ENCODE measurements at regions not wholly inside any gene's neighbourhood (a gene's known extent, or its start where the extent isn't known, plus 50 kb on each side); places are given as distances from the start of the nearest gene placed in this dataset.

- no peak for TF ChIP-seq CTCF (IDR thresholded peaks at IDR 0.05; ENCODE audit: low read depth, low read length)
- DNase-seq (ENCODE audit: low read depth in 2 of 2): no peak
These were observed 700.6 kb upstream of the ARRDC4 start for GRCh38 chr15:97259943-97260342.

GRCh38 chr15:97301166-97301565, 659.3 kb upstream of the ARRDC4 start:
- no peak for TF ChIP-seq CTCF (IDR thresholded peaks at IDR 0.05; ENCODE audit: low read depth, low read length)
- H3K4me3 ChIP-seq (replicated peaks in 1 of 2; ENCODE audit: low read depth in 2 of 2, low read length in 2 of 2): no peak overlapping the region
- no peak for DNase-seq (ENCODE audit: low read depth in 2 of 2)

More at GRCh38 chr15:97259943-97260342, 700.6 kb upstream of the ARRDC4 start:
- no peak overlapping the region for H3K4me3 ChIP-seq (replicated peaks in 1 of 2; ENCODE audit: low read depth in 2 of 2, low read length in 2 of 2)

DNA sequence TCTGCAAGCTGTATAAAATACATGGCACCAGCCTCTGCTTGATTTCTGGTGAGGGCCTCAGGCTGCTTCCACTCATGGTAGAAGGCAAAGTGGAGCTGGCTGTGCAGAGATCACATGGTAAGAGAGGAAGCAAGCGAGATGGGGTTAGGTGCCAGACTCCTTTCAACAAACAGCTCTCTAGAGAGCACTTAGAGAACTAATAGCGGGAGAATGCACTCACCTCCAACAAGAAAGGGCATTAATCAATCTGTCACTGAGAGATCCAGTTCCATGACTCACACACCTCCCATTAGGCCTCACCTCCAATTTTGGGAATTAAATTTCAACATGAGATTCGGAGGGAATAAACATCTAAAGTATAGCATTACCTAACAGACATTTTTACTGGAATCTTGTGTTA, 644.1 kb upstream of the ARRDC4 start:
- no peak for DNase-seq (ENCODE audit: low read depth in 2 of 2)
- TF ChIP-seq CTCF (IDR thresholded peaks at IDR 0.05; ENCODE audit: low read depth, low read length): no peak
- H3K4me3 ChIP-seq (replicated peaks in 1 of 2; ENCODE audit: low read depth in 2 of 2, low read length in 2 of 2): no peak overlapping the region

- H3K4me3 ChIP-seq (replicated peaks in 1 of 2; ENCODE audit: low read depth in 2 of 2, low read length in 2 of 2): no peak overlapping the region
- DNase-seq (ENCODE audit: low read depth in 2 of 2): no peak
- TF ChIP-seq CTCF (IDR thresholded peaks at IDR 0.05; ENCODE audit: low read depth, low read length): no peak
These were observed 643.3 kb upstream of the ARRDC4 start for GRCh38 chr15:97317163-97317562.

GRCh38 chr15:97319291-97319690, 641.2 kb upstream of the ARRDC4 start:
- DNase-seq (ENCODE audit: low read depth in 2 of 2): no peak
- H3K4me3 ChIP-seq (replicated peaks in 1 of 2; ENCODE audit: low read depth in 2 of 2, low read length in 2 of 2): no peak overlapping the region
- no peak for TF ChIP-seq CTCF (IDR thresholded peaks at IDR 0.05; ENCODE audit: low read depth, low read length)

GRCh38 chr15:97346221-97346620, 614.3 kb upstream of the ARRDC4 start:
- TF ChIP-seq CTCF (IDR thresholded peaks at IDR 0.05; ENCODE audit: low read depth, low read length): no peak
- H3K4me3 ChIP-seq (replicated peaks in 1 of 2; ENCODE audit: low read depth in 2 of 2, low read length in 2 of 2): no peak overlapping the region
- no peak for DNase-seq (ENCODE audit: low read depth in 2 of 2)

DNA sequence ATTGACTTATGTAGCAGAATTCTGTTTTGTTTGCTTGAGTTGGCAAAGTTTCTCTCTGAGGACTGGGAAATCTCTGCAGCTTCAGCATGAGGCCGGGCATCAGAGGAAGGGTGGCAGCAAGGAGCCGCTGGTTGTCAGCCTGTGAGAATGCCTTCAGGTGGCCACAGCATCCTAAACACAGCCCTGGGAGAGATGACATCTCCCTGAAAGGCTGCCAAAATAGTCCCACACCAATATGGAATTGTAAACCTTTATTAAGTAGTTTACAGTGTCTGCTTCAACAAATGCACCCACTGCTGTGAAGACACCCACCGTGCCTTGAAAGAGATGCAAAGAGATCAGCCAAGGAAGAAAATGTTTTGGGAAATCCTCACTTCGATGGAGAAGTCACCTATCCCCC, 609.7 kb upstream of the ARRDC4 start:
- TF ChIP-seq CTCF (IDR thresholded peaks at IDR 0.05; ENCODE audit: low read depth, low read length): no peak
- H3K4me3 ChIP-seq (replicated peaks in 1 of 2; ENCODE audit: low read depth in 2 of 2, low read length in 2 of 2): no peak overlapping the region
- no peak for DNase-seq (ENCODE audit: low read depth in 2 of 2)

Measured in cardiac fibroblast (primary cell).